HCT116 (cell line): ENCODE measurements at regions not wholly inside any gene's neighbourhood (a gene's known extent, or its start where the extent isn't known, plus 50 kb on each side); places are given as distances from the start of the nearest gene placed in this dataset.

Source experiments
- ATAC-seq: fragments of 200-7000 bp; cut with Tn5 transposase; 2 replicates; pipeline ENCODE4 v1.9.1; 2020; ENCODE audit warnings: mild to moderate bottlenecking, moderate library complexity
- BruUV-seq: library from RNA; stranded (reverse); fragments of 400-500 nt; replicated peaks from 2 replicates; lab custom pipeline; 2021; lab: Mats Ljungman, UMichigan
- CTCF ChIA-PET: fragments of 300-600 bp; sonication (Branson Sonifier 250); formaldehyde crosslinking; loops from one replicate; lab custom pipeline; 2021; ENCODE audit warnings: antibody characterized with exemption; lab: Charles Lee
- POLR2A ChIA-PET: fragments of 300-600, 350-600 bp; sonication (Branson Sonifier 250); formaldehyde crosslinking; loops from one replicate; lab custom pipeline; 2021; ENCODE audit warnings: antibody characterized with exemption; lab: Charles Lee
- RAD21 ChIA-PET, 2 experiments: fragments of 300-600 bp; sonication (Branson Sonifier 250); formaldehyde crosslinking; loops; one replicate each; lab custom pipeline; 2023; ENCODE audit warnings: low total read pairs in 2 of 2; ENCODE audit not compliant: uncharacterized antibody in 2 of 2, unreplicated experiment in 2 of 2, low non-redundant PET in 1 of 2; lab: Charles Lee
- DNase-seq: peaks from one replicate; pipeline ENCODE4 v3.0.0-alpha.2; 2010; ENCODE audit warnings: low read depth, low spot score
- H2AFZ ChIP-seq: fragments of 200-600 bp; shearing (Covaris generic), sonication (generic); 2 replicates; pipeline ENCODE4 v1.6.1; 2017; ENCODE audit warnings: low read depth, mixed run types, mixed read lengths, antibody characterized with exemption, low read length; ENCODE audit not compliant: poor library complexity, severe bottlenecking
- H3K27ac ChIP-seq: 2 replicates; pipeline ENCODE4 v1.5.1; 2012; ENCODE audit warnings: low read depth, low read length
- H3K27me3 ChIP-seq: fragments of 200-600 bp; sonication (generic); 2 replicates; pipeline ENCODE4 v1.6.1; 2016; ENCODE audit warnings: mixed run types, low read length, mixed read lengths; ENCODE audit not compliant: insufficient read depth
- H3K36me3 ChIP-seq, 2 experiments: fragments of 200-500 bp in 1 of 2; fragments of 200-600 bp in 1 of 2; sonication (Bioruptor generic) in 1 of 2; sonication (generic) in 1 of 2; 2 replicates each; pipeline versions ENCODE4 v1.5.1 to v1.6.1; 2014 to 2016; ENCODE audit warnings: low read length in 2 of 2, inconsistent platforms in 1 of 2, mixed read lengths in 1 of 2, mixed run types in 1 of 2; ENCODE audit not compliant: insufficient read depth in 2 of 2, control insufficient read depth in 1 of 2
- H3K4me1 ChIP-seq, 2 experiments: fragments of 200-600 bp in 1 of 2; sonication (generic) in 1 of 2; 2 replicates each; pipeline versions ENCODE4 v1.5.1 to v1.6.1; 2012 to 2017; ENCODE audit warnings: low read length in 2 of 2, inconsistent platforms in 1 of 2, mild to moderate bottlenecking in 1 of 2, mixed read lengths in 1 of 2, mixed run types in 1 of 2, moderate library complexity in 1 of 2; ENCODE audit not compliant: insufficient read depth in 2 of 2, control insufficient read depth in 1 of 2
- H3K4me2 ChIP-seq: fragments of 200-600 bp; sonication (generic); 2 replicates; pipeline ENCODE4 v1.6.1; 2017; ENCODE audit warnings: mixed run types, low read length, mixed read lengths
- H3K4me3 ChIP-seq, 2 experiments: fragments of 200-600 bp in 1 of 2; sonication (generic) in 1 of 2; replicated peaks in 1 of 2; 2 replicates each; pipeline ENCODE4 v1.5.1; 2011 to 2016; ENCODE audit warnings: low read length in 2 of 2, control low read depth in 1 of 2, low read depth in 1 of 2, mild to moderate bottlenecking in 1 of 2, mixed read lengths in 1 of 2, mixed run types in 1 of 2
- H3K79me2 ChIP-seq: fragments of 200-600 bp; sonication (generic); 2 replicates; pipeline ENCODE4 v1.6.1; 2017; ENCODE audit warnings: mild to moderate bottlenecking, mixed run types, low read length, moderate library complexity, mixed read lengths; ENCODE audit not compliant: insufficient read depth
- H3K9ac ChIP-seq: fragments of 200-600 bp; sonication (generic); 2 replicates; pipeline ENCODE4 v1.6.1; 2016; ENCODE audit warnings: low read length, mixed read lengths
- H3K9me2 ChIP-seq: fragments of 200-600 bp; sonication (generic), shearing (Covaris generic); 2 replicates; pipeline ENCODE4 v1.6.1; 2017; ENCODE audit warnings: mixed run types, mild to moderate bottlenecking, moderate library complexity; ENCODE audit not compliant: insufficient read depth
- H3K9me3 ChIP-seq, 2 experiments: fragments of 200-500 bp in 1 of 2; fragments of 200-600 bp in 1 of 2; sonication (Bioruptor generic) in 1 of 2; sonication (generic) in 1 of 2; 2 replicates each; pipeline ENCODE4 v1.6.1; 2014 to 2017; ENCODE audit warnings: low read length in 2 of 2, mixed read lengths in 2 of 2, inconsistent platforms in 1 of 2, low read depth in 1 of 2, mild to moderate bottlenecking in 1 of 2, mixed run types in 1 of 2, moderate library complexity in 1 of 2; ENCODE audit not compliant: control insufficient read depth in 1 of 2, insufficient read depth in 1 of 2
- H4K20me1 ChIP-seq: fragments of 200-600 bp; sonication (generic), shearing (Covaris generic); 2 replicates; pipeline ENCODE4 v1.6.1; 2017; ENCODE audit warnings: mixed run types, mild to moderate bottlenecking, moderate library complexity; ENCODE audit not compliant: insufficient read depth
- CEBPB ChIP-seq: IDR thresholded peaks from 2 replicates; pipeline ENCODE4 v1.6.1; 2012; ENCODE audit warnings: low read depth
- EGR1 ChIP-seq: IDR thresholded peaks from 2 replicates; pipeline ENCODE4 v1.6.1; 2012; ENCODE audit warnings: low read depth
- EZH2 ChIP-seq: fragments of 200-600 bp; sonication (generic); IDR thresholded peaks from 2 replicates; pipeline ENCODE4 v1.6.1; 2017; ENCODE audit warnings: antibody characterized with exemption, mixed run types
- EZH2phosphoT487 ChIP-seq: fragments of 200-600 bp; IDR thresholded peaks from 2 replicates; pipeline ENCODE4 v1.6.1; 2018; ENCODE audit warnings: antibody characterized with exemption, borderline replicate concordance
- JUND ChIP-seq: IDR thresholded peaks from 2 replicates; pipeline ENCODE4 v1.6.1; 2012
- POLR2A ChIP-seq: IDR thresholded peaks from 2 replicates; pipeline ENCODE4 v1.7.0; 2011; ENCODE audit warnings: borderline replicate concordance; ENCODE audit not compliant: insufficient read depth, insufficient read length; ENCODE audit errors: extremely low read depth
- SP1 ChIP-seq: IDR thresholded peaks from 2 replicates; pipeline ENCODE4 v1.6.1; 2012; ENCODE audit warnings: low read depth
- ZBTB33 ChIP-seq: IDR thresholded peaks from 2 replicates; pipeline ENCODE4 v1.6.1; 2011; ENCODE audit warnings: mild to moderate bottlenecking, low read length, moderate library complexity; ENCODE audit not compliant: insufficient replicate concordance; ENCODE audit errors: extremely low read depth
- ZFX ChIP-seq: fragments of 450-650 bp; IDR thresholded peaks from 2 replicates; pipeline ENCODE4 v1.6.1; 2017
- intact Hi-C: fragments of 100-400 bp; cut with micrococcal nuclease; formaldehyde crosslinking; loops from 2 replicates; pipeline ENCODE4 v1.10.0; 2022

GRCh38 chr5:125979636-125980035, 443.6 kb upstream of the GRAMD2B start (continued):
- TF ChIP-seq POLR2A = no peak
- no peak for TF ChIP-seq EZH2phosphoT487
- TF ChIP-seq JUND = no peak
- no peak for TF ChIP-seq CEBPB
- TF ChIP-seq SP1 = no peak
- TF ChIP-seq ZBTB33 = no peak
- TF ChIP-seq EGR1 = no peak

- Histone ChIP-seq H3K36me3 (no peaks in the 10 kb centered on the region), H3K27me3 (no peaks in the 10 kb centered on the region), H2AFZ (no peak overlapping the region), H3K4me1 (no peaks in the 10 kb centered on the region), H3K9ac (no peak overlapping the region), H3K79me2 (no peaks in the 10 kb centered on the region), H3K27ac (no peak overlapping the region), H3K4me2 (no peak overlapping the region), H4K20me1 (no peaks in the 10 kb centered on the region), H3K4me3 (no peak overlapping the region), H3K9me2 (no peaks in the 10 kb centered on the region), H3K9me3 (no peaks in the 10 kb centered on the region)
- ChIA-PET POLR2A (no interaction called here), CTCF (no interaction called here), RAD21 (no interaction called here)
- no peak for DNase-seq
- intact Hi-C loops = no loop called here
- TF ChIP-seq ZFX (no peak), EGR1 (no peak), POLR2A (no peak), EZH2 (no peak), SP1 (no peak)
- ATAC-seq = no peak
- no TSS peak for BruUV-seq
These were observed 442.2 kb upstream of the GRAMD2B start for GRCh38 chr5:125981016-125981415.
